ENCODE measurements at regions not wholly inside any gene's neighbourhood (a gene's known extent, or its start where the extent isn't known, plus 50 kb on each side); places are given as distances from the start of the nearest gene placed in this dataset.

GRCh38 chr3:20747741-20748140 lies 561.7 kb upstream of the SGO1 start:
- TF ChIP-seq, protein P1, sequence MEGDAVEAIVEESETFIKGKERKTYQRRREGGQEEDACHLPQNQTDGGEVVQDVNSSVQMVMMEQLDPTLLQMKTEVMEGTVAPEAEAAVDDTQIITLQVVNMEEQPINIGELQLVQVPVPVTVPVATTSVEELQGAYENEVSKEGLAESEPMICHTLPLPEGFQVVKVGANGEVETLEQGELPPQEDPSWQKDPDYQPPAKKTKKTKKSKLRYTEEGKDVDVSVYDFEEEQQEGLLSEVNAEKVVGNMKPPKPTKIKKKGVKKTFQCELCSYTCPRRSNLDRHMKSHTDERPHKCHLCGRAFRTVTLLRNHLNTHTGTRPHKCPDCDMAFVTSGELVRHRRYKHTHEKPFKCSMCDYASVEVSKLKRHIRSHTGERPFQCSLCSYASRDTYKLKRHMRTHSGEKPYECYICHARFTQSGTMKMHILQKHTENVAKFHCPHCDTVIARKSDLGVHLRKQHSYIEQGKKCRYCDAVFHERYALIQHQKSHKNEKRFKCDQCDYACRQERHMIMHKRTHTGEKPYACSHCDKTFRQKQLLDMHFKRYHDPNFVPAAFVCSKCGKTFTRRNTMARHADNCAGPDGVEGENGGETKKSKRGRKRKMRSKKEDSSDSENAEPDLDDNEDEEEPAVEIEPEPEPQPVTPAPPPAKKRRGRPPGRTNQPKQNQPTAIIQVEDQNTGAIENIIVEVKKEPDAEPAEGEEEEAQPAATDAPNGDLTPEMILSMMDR (conservative IDR thresholded peaks at IDR 0.05; ENCODE audit: low read length), result no peak
- no peak for TF ChIP-seq EZH2phosphoT487 (IDR thresholded peaks at IDR 0.05; ENCODE audit: borderline replicate concordance)

All from Loucy (cell line).